ENCODE measurements at regions not wholly inside any gene's neighbourhood (a gene's known extent, or its start where the extent isn't known, plus 50 kb on each side); places are given as distances from the start of the nearest gene placed in this dataset.

- ChIA-PET CTCF (no interaction called here), POLR2A (no interaction called here)
- Mint-ChIP-seq H3K36me3 (ENCODE audit: low read depth) (no peaks in the 10 kb centered on the region), H3K27me3 (no peaks in the 10 kb centered on the region), H3K9me3 (peaks cover 4% of the 10 kb centered on the region), H3K27ac (no peak overlapping the region), H3K4me3 (no peak overlapping the region), H3K4me1 (no peaks in the 10 kb centered on the region)
- no peak for DNase-seq
- no peak for ATAC-seq (ENCODE audit: low read depth)
- no peak for TF ChIP-seq CTCF (IDR thresholded peaks at IDR 0.05)
- intact Hi-C loops (cut with micrococcal nuclease), result no loop called here
These were observed 54.8 kb upstream of the P3H2 start for GRCh38 chr3:190175490-190175889.

- Mint-ChIP-seq H3K9me3 (peaks cover 4% of the 10 kb centered on the region), H3K27ac (no peak overlapping the region), H3K4me3 (no peak overlapping the region), H3K27me3 (no peaks in the 10 kb centered on the region), H3K4me1 (peaks cover 5% of the 10 kb centered on the region), H3K36me3 (ENCODE audit: low read depth) (no peaks in the 10 kb centered on the region)
- intact Hi-C loops (cut with micrococcal nuclease), result no loop called here
- DNase-seq, result no peak
- no peak for TF ChIP-seq CTCF (IDR thresholded peaks at IDR 0.05)
- POLR2A ChIA-PET, result no interaction called here
- no peak for ATAC-seq (ENCODE audit: low read depth)
- CTCF ChIA-PET, result no interaction called here
These were observed 53.8 kb upstream of the P3H2 start for GRCh38 chr3:190174471-190174870.

GRCh38 chr3:190173426-190173825 lies 52.7 kb upstream of the P3H2 start:
- TF ChIP-seq CTCF (IDR thresholded peaks at IDR 0.05), result no peak
- Mint-ChIP-seq H3K27me3 (no peaks in the 10 kb centered on the region), H3K4me1 (peaks cover 7% of the 10 kb centered on the region), H3K36me3 (ENCODE audit: low read depth) (no peaks in the 10 kb centered on the region), H3K9me3 (peaks cover 4% of the 10 kb centered on the region), H3K4me3 (no peak overlapping the region), H3K27ac (no peak overlapping the region)
- ChIA-PET CTCF (no interaction called here), POLR2A (no interaction called here)
- DNase-seq, result no peak
- intact Hi-C loops (cut with micrococcal nuclease), result no loop called here
- no peak for ATAC-seq (ENCODE audit: low read depth)

GRCh38 chr3:190172751-190173150 lies 52.1 kb upstream of the P3H2 start:
- POLR2A ChIA-PET, result no interaction called here

More at GRCh38 chr3:190172751-190173150, 52.1 kb upstream of the P3H2 start:
- DNase-seq (no peak), ATAC-seq (ENCODE audit: low read depth) (no peak)
- Mint-ChIP-seq H3K4me3 (no peak overlapping the region), H3K36me3 (ENCODE audit: low read depth) (no peaks in the 10 kb centered on the region), H3K9me3 (peaks cover 4% of the 10 kb centered on the region), H3K27ac (no peak overlapping the region), H3K27me3 (no peaks in the 10 kb centered on the region), H3K4me1 (peaks cover 7% of the 10 kb centered on the region)
- intact Hi-C loops (cut with micrococcal nuclease), result no loop called here
- no peak for TF ChIP-seq CTCF (IDR thresholded peaks at IDR 0.05)
- CTCF ChIA-PET, result no interaction called here

Data from activated B cell treated with CpG ODN at 0.5 μM for 24 hours (primary cell).